ENCODE measurements at regions not wholly inside any gene's neighbourhood (a gene's known extent, or its start where the extent isn't known, plus 50 kb on each side); places are given as distances from the start of the nearest gene placed in this dataset.

- Histone ChIP-seq H4K20me1 (ENCODE audit: insufficient read depth, low read length) (no peaks in the 10 kb centered on the region), H2AFZ (ENCODE audit: insufficient read depth, low read depth, low read length, poor library complexity, severe bottlenecking) (no peak overlapping the region), H3K27ac (ENCODE audit: low read depth in 1 of 2, low read length in 2 of 2) (no peak overlapping the region), H3K4me2 (replicated peaks; ENCODE audit: extremely low read depth, low read length, poor library complexity, severe bottlenecking) (no peak overlapping the region), H3K36me3 (replicated peaks in 1 of 2; ENCODE audit: control insufficient read depth in 1 of 2, insufficient read depth in 2 of 2, low read length in 2 of 2) (no peaks in the 10 kb centered on the region), H3K79me2 (ENCODE audit: insufficient read depth, low read length) (no peaks in the 10 kb centered on the region), H3K9me3 (replicated peaks in 1 of 2; ENCODE audit: control insufficient read depth in 1 of 2, insufficient read depth in 1 of 2, low read length in 2 of 2) (peaks cover 0 to 19% of the 10 kb centered on the region in 2 donors), H3K4me1 (ENCODE audit: control insufficient read depth in 1 of 2, insufficient read depth in 2 of 2, low read length in 2 of 2) (no peaks in the 10 kb centered on the region), H3K4me3 (replicated peaks in 1 of 3; ENCODE audit: low read depth in 2 of 3, low read length in 3 of 3) (no peak overlapping the region), H3K27me3 (ENCODE audit: control insufficient read depth in 2 of 2, insufficient read depth in 2 of 2, low read length in 2 of 2) (no peaks in the 10 kb centered on the region), H3K9ac (ENCODE audit: insufficient read depth, low read length, poor library complexity, severe bottlenecking) (no peak overlapping the region)
- Mint-ChIP-seq H3K4me3 (no peak overlapping the region), H3K36me3 (no peaks in the 10 kb centered on the region), H3K27ac (no peak overlapping the region), H3K27me3 (ENCODE audit: low read depth in 3 of 3) (peaks cover 0 to 4% (median 2%) of the 10 kb centered on the region in 3 donors), H3K9me3 (peaks cover 0 to 26% (median 20%) of the 10 kb centered on the region in 7 donors), H3K4me1 (no peaks in the 10 kb centered on the region)
- no peak for TF ChIP-seq CTCF (IDR thresholded peaks at IDR 0.05)
- WGBS (ENCODE audit: insufficient coverage) = 93% methylated on average over 5 of the region's 6 CpGs
- no peak for DNase-seq
- intact Hi-C loops (cut with micrococcal nuclease) = no loop called here
Measured at GRCh38 chrX:101813200-101813599, 118.6 kb downstream of the ZMAT1 start.

DNA sequence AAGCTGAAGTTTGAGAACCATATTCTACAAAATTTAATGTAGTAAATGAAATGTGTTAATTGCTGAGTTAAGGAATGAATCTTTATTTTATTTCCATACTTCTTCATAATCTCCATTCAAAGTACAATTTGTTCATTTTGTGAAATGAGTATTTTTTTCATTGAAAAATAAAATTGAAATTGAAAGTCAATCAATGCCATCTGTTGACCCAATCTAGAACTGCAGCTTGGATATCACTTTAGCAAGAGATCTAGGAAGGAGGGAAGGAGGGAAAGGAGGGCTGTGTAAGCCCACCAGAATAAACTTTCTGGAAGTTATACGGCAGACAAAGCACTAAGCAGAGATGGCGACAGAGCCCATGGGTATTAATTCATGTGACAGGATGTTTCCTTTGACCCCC lies 128.4 kb downstream of the ZMAT1 start:
- Mint-ChIP-seq H3K27ac (no peak overlapping the region), H3K36me3 (no peaks in the 10 kb centered on the region), H3K4me3 (no peak overlapping the region), H3K27me3 (ENCODE audit: low read depth in 3 of 3) (peaks cover 0 to 7% (median 6%) of the 10 kb centered on the region in 3 donors), H3K4me1 (peaks cover 2% of the 10 kb centered on the region), H3K9me3 (peaks cover 0 to 6% (median 0%) of the 10 kb centered on the region in 7 donors)
- Histone ChIP-seq H3K9ac (ENCODE audit: insufficient read depth, low read length, poor library complexity, severe bottlenecking) (no peak overlapping the region), H4K20me1 (ENCODE audit: insufficient read depth, low read length) (no peaks in the 10 kb centered on the region), H3K4me1 (ENCODE audit: control insufficient read depth in 1 of 2, insufficient read depth in 2 of 2, low read length in 2 of 2) (no peaks in the 10 kb centered on the region), H3K9me3 (replicated peaks in 1 of 2; ENCODE audit: control insufficient read depth in 1 of 2, insufficient read depth in 1 of 2, low read length in 2 of 2) (no peaks in the 10 kb centered on the region), H3K79me2 (ENCODE audit: insufficient read depth, low read length) (no peaks in the 10 kb centered on the region), H3K4me3 (replicated peaks in 1 of 3; ENCODE audit: low read depth in 2 of 3, low read length in 3 of 3) (no peak overlapping the region), H3K36me3 (replicated peaks in 1 of 2; ENCODE audit: control insufficient read depth in 1 of 2, insufficient read depth in 2 of 2, low read length in 2 of 2) (no peaks in the 10 kb centered on the region), H3K4me2 (replicated peaks; ENCODE audit: extremely low read depth, low read length, poor library complexity, severe bottlenecking) (no peak overlapping the region), H3K27ac (ENCODE audit: low read depth in 1 of 2, low read length in 2 of 2) (no peak overlapping the region), H2AFZ (ENCODE audit: insufficient read depth, low read depth, low read length, poor library complexity, severe bottlenecking) (no peak overlapping the region), H3K27me3 (ENCODE audit: control insufficient read depth in 2 of 2, insufficient read depth in 2 of 2, low read length in 2 of 2) (peaks cover 0 to 2% of the 10 kb centered on the region in 2 donors)
- peak; percentile 41 for TF ChIP-seq CTCF (IDR thresholded peaks at IDR 0.05)
- no CpG with 5 or more reads among the region's 2 CpGs for WGBS (ENCODE audit: insufficient coverage)
- no peak for DNase-seq
- intact Hi-C loops (cut with micrococcal nuclease) = no loop called here
